CD4-positive, alpha-beta T cell treated with Interleukin-15 for 1 hour (primary cell): ENCODE measurements at regions not wholly inside any gene's neighbourhood (a gene's known extent, or its start where the extent isn't known, plus 50 kb on each side); places are given as distances from the start of the nearest gene placed in this dataset.
"Not testable (repeated sequence)": the region's sequence is repeated elsewhere in the genome, so short reads cannot be mapped to it uniquely, and the experiment has no call there.

Source experiments
- DNase-seq: peaks from one replicate; pipeline ENCODE4 v3.0.0-alpha.2; 2020

DNA sequence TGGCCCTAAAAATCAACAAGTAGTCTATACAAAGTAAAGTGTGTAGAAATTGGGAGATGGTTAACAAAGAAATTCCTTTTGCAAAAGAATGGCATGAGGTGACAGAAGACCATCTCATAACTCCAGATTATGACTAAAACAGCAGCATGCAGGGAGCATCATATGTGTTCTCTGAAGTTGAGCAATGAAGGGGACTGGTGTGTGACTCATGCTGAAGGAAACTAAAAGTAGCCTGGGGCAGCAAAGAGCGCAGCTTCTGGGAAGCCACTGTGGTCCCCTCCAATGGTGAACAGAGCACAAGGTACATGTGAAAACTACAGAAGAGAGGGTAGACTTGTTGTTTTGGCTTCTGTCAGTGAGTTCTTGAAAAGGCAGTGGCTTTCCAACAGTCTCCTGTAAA, 133.4 kb downstream of the MACC1 start:
- no peak for DNase-seq

DNA sequence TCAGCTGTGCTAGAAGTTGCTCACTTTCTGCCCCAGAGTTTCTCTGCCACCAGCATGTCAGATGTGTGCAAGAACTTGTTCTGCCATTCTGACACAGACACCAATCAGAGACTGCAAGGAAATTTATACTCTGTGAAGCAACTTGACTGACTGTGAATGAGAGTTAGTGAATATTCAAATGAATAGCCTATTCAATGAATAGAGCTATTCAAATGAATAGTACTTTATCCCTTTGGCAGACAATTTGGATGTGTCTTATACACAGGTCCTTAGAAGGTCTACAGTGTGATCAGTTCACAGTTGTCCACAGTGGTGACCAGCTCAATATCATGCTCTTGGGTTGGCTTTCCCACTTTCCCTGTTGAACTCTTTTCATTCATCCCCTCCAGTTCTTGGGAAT, 138.1 kb downstream of the MACC1 start:
- no peak for DNase-seq

DNA sequence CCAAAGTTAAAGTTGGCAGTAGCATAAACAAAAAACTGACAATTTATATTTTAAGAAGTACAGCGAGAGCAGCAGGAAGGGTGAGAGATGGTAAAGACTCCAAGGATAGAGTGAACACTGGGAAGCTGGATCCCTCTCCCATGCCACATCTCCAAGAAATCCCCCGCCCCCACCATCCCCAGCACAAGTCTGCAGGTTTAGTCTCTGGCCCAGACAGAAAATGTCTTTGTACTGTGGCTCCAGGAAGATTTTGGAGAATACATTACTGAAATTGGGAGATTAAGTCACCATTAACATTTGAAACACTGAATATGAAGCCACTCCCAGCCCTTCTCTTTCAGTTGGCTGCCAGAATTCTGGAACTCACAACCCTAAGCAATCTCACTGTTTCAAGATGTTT, 140.3 kb downstream of the MACC1 start:
- no peak for DNase-seq

DNA sequence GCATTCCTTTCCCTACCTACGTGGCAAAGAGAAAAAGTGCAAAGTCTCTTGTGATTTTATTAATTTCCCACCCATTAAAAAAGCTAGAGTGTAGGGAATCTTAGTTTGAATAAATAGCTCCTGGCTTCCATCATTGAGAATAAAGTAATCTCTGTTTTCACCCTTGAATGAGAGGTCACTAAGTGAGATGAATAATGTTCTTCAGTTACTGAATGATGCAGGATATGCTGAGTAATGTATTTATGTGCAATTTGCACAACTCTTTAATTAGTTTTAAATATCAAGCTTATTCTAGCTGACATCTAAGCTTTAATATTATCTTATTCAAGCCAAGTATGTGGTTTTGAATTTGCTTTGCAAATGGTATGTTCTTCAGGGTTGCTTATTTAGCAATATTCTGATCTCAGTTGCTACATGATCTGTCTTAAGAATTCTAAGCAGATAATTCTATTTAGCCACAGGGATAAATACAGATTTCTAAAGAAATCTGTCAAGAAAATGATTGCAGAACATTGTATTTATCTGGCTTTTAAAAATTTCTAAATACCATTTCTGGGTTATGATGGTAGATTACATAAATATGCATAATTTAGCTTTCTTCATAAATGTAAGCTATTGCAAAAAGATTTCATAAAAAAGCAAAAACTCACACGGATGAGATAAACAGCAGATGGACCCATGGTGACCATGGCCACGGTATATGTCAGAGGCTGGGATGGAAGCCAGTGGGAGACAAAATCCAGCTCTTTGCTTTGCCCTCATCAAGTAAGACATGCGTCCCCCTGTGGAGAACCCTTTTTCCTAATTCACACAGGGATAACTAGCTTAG, 141.0 kb downstream of the MACC1 start:
- no peak for DNase-seq

DNA sequence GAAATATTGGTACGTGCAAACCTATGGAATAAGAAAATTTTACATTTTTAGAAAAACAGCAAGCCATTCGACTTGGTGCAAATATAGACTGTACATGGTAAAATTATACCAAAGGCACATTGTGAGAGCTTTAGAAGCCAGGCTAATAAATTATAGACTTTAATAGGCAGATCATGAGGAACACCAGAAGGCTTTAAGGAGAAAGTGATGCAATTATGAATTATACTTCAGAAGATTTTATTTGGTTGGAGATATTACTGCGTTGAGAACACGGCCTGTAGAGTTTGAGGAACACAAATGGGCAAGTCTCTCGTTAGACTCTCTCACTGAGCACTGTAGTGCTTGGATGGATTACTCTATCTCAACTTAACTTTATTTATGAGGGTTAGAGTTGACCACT, 141.7 kb downstream of the MACC1 start:
- DNase-seq, result no peak

DNA sequence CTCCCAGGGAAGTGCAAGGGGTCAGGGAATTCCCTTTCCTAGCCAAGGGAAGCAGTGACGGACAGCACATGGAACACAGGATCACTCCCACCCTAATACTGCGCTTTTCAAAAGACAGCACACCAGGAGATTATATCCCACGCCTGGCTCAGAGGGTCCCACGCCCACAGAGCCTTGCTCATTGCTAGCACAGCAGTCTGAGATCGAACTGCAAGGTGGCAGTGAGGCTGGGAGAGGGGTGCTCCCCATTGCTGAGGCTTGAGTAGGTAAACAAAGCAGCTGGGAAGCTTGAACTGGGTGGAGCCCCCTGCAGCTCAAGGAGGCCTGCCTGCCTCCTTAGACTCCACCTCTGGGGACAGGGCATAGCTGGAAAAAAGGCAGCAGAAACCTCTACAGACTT, 149.2 kb downstream of the MACC1 start:
- not testable (repeated sequence) for DNase-seq

DNA sequence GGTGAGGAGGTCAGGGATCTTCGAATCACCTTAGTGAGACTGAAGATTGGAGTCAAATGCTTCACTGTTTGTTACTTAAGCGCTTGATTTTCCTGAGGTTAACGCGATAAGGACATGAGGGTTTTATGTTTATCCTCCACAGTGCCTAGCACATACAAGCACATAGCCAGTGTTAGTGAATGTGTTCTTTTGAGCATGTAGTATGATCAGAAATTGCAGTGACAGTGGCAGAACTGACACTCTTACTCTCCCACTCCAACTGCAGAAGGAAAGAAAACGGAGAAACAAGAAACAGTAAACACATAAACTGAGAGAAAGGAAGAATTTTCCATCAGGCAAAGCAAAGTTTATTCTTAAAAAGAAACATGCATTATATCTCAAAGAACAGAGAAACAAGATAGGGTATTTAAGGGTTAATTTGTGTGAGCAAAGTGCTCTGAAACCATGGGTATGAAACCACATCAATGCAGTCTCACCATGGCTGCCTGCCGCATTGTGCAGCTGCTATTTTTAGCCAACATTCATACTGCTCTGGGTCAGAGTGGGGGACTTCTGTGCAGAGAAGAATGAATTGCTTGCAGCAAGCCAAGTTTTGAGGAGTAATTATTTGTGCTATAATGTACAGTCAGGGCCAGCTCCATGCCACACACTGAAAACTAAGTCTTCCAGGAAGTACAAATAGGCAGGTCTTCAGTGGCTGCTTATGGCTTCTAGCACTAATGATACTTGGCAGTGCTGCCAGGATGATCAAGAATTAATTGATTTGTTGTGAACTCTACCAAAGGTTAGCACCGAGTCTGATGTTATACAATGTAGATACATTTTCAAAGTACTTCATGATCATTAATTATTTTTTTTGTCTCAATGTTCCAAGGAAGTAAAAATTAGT, 152.0 kb downstream of the MACC1 start:
- no peak for DNase-seq

DNA sequence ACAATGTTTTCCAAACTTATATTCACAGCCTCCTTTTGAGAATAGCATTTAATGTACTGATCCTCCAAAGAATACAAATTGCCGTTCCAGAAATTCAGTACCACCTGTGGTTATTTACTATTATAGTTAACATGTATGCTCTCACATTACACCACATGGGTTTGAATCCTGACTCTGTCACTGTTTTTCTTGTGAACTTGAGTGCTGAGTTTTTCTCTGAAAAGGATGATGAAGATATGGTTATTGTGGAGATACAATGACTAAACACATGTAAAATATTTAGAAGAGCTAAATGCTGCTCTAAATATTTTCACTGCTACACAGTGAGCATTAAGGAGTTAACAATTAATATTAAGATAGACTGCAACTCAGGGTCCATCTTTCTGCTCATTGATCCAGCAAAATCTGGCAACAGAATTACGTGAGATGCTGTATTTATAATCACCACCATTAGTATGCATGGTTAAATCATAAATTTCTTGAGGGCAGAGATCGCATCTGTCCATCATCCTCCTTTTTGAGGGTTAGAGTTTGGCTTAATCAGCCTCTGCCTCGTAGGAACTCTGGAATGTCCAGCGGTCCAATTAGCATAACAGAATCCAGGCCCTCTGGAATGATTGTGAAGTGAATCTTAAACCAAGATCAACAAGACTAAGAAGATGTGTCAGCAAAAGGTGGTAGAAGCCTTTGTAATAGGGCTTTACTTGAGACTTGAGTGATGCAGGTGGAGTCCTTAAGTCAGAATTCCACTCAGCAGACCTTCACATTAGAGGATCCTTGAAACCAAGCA, 152.8 kb downstream of the MACC1 start:
- no peak for DNase-seq

DNA sequence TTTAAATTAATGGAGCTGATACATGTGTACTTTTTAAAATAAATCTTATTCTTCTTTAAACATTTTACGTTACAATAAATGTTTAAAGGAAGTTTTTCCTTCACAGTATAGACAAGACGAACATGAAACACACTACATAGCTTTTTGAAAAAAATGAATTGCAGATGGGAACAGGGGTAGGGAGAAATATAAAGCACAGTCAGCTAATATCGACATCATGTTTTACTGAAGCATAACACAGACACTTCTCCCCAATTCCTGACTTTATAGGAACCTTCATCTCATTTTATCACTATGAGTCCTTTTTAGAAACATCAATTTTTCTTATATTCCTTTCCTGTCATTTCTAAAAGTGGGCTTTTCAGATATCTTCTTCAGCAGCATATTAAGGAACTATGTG, 153.5 kb downstream of the MACC1 start:
- no peak for DNase-seq

DNA sequence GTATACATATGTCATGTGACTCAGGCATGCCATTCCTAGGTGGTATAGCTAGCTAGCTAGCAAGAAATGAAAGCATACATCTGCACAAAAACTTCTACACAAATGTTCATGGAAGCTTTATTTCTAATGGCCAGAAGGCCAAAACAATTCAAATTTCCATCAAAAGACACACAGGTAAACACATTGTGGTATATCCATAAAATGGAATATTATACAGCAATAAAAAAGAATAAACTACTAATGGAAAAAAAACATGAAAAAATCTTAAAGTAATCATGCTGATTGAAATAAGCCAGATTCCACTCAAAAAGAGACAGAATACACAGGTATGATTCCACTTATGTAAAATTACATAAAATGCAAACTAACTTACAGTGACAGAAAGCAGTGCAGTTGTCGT, 154.3 kb downstream of the MACC1 start:
- no peak for DNase-seq

DNA sequence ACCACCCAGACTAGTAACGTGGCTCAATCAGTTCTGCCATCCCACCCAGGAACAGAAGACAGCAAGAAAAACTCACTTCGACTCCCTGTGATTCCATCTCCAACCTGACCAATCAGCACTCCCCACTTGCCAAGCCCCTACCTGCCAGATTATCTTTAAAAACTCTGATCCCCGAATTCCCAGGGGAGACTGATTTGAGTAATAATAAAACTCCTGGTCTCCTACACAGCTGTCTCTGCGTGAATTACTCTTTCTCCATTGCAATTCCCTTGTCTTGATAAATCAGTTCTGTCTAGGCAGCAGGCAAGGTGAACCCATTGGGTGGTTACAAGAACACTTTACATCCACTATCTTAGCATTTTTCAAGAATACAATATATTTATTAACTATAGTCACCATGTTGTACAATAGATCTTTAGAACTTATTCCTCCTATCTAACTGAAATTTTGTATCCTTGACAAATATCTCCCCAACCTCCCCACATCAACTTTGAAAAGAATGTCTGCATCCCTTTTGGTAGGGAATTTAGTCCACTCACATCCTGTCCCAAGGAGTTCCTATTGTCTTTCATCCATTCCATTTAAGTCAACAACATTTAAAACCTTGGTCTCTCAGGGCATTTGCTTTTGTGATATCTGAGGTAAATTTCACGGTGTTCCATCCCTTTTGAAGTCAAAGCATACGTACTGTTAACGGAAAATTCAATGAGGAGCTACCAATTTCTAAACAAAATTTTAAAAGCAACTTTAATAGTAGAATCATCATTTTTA, 163.7 kb downstream of the MACC1 start:
- DNase-seq, result no peak

DNA sequence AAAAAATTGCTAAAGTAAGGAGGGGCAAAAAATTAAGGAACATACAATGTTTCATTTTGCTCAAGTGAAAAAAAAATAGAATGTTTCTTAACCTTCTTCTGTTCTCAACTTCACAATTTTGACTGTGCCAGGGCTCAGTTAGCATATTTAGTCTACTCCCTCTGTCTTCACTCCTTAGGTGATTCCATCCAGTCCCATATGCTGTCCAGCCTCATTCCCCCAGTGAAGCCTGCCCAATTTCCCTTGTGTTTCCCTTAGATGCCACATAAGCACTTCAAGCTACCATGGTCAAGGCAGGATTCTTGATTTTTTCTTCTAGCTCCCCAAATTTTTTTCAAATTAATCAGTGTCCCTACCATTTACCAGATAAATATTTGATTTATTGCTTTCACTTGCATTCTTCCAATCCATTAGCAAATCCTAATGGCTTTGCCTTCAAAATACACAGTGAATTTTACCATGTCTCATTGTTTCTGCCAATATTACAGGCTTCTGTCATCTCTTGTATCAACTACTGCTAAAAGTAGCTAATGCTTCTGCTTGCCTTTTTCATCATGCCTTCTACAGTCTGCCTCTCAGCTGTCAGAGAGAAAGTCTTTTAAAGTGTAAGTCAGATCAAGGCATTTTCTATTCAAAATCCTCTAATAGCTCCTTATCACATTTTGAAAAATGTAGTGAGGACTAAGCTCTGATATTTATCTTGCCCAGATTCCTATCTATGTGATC, 166.8 kb downstream of the MACC1 start:
- DNase-seq, result no peak

DNA sequence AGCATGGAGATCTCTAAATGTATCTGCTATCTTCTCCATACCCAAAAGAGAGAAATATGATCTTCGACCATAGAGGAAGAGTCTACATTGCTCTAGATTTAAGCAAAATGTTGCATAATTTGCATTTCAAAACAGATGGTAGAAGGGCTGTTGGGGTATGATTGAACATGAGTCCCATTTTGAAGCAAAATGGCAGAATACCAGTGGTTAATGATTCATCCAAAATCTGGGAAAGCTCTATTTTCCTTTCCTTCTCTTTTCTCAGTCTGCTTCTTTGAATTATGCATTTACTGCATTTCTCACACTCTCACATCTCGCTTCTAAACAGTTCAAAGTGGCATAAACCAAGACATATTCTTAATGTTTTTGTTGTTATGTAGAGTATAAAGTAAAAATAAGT, 178.5 kb downstream of the MACC1 start:
- no peak for DNase-seq

DNA sequence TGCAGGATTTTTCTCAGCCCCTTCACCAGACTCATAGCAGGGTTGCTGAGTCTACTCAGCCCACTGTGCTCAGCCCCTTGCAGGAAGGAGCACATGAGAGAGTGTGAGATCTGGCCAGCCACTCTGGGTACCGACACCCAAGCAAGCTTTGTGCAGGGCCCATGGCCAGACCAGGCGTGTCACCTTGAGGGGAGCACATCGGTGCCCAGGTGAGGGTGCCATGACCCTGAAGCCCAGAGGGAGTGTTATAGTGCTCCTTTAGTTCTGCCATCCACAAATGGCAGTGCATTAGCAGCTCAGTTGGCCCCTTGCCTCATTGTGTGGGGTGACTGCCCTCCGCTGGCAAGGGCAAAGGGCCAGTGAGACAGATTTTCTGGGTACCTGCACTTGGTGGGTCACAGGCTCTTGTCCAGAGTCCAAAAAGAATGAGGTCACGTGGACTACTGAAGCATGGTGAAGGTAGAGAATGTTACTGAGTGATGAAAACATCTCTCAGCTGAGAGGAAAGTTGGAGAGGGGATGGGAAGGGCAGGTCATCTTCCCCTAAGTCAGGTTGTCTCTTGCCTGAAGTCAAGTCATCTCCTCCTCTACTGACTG, 181.8 kb downstream of the MACC1 start:
- DNase-seq, result no peak

DNA sequence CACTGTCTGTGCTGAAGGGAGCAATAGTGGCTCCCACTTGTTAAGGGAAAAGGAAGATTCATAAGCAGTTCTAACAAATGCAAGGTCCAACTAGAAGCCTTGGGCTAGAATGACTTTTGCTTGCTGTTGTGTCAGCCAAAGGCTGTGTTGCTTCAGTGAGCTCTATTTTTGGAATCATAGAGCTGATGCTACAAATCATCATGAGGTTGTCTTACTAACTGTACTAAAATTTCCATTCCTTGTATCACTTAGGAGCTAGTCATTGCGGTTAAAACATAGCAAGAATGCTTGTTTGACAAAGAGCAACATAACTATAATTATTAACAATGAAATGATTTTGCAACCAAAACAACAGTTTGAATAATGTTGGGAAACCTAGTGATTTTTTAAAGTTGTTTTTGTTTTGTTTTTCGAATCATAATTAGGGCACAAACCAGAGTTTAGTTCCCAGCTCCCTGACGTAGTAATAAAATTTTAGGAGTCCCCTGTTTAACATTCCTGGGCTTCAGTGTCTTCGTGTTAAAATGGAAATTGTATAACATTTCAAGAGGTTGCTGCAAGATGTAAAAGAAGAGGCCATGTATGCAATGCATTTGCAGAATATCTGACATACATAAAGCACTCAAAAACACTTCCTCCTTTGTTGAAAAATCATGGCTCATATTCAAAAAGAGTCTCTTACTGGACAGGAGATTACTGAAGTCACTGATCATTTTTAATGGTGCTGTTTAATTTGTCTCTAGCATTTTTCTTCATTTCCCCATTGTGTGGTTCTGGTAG, 183.4 kb downstream of the MACC1 start:
- DNase-seq, result no peak

DNA sequence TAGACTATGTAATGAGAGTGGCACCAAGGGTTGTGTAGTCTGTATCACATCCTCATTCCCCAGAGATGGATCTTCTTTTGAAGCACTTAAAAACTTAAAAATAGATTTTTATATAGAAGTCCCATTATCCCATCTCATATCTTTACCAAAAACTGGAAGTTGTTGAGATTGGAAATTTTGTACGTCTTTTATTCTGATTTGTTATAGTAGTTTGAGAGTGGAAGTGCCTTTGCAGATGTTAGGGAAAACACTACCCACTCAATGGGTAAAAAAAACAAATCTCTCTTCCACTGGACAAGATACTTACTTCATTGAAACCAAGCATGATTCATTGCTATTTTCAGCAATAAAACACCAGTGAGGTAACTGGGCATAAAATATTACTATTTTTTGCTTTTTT, 184.4 kb downstream of the MACC1 start:
- DNase-seq, result no peak

DNA sequence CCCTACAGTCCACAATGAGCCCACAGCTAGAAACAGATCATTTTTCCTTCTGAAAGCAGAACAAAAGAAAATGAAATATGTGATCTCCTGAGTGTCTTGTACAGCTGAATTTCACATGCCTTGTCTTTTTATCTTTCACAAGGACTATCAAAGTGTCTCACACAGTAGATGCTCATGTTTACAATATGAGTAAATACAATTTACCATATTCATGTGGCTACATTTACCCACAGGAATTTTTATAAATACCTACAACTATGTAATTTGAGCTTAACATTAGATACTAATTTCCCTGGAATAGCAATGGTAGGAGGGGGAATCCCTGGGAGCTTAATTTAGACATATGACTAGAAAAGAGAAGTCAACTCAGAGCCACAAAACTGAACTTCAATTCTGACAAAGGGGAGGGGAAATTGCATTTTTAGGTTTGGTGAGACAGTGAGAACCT, 186.2 kb downstream of the MACC1 start:
- no peak for DNase-seq

DNA sequence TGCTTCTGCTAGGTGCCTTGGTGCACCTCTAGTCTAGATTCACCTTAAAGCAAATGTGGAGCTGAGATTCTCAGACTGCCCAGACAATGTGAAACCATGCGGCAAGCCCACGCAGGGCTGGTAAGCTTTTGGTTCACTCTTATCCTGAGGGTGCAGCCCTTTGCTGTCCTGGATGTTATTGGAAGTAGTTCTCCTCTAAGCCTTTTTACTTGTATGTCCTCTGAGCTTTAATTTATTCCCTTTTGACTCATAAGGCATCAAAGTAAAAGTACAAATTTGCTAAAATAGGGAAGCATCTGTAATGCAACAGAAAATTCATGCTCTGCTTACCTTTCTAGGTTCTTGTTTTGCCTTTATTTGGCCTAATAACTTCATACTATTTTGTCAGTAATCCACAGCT, 186.8 kb downstream of the MACC1 start:
- no peak for DNase-seq

DNA sequence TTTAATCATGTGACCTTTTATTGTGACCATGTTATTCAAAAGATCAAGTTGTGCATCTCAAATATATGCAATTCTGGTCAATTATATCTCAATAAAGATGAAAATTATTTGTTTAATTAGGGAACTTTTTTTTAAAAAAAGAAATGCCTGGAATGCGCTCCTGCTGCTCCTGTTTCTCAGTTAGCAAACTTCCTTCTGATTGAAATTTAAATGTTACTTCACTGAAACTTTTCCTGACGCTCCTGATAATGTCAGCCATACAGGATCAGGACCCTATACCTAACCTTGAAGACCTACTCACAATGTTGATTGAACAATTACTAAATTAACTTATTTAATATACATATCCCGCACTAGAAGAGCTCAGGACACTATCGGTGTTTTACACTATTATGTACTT, 190.4 kb downstream of the MACC1 start:
- no peak for DNase-seq

DNA sequence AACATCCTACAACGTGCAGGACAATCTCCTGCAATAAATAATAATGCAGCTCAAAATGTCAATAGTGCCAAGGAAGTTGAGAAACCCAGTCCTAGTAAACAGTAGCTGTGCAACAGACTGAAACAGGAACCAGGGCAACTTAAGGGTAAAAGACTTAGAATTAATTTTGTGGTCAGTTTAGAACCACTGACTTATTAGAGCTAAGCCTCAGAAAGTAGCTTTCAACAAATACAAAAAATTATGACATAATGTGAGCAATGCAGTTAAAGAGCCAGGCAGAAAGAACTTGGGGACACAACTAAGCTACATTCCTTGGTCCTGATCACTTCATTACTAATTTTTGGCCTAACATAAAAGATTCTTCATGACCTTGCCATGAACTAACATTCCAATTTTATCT, 195.4 kb downstream of the MACC1 start:
- no peak for DNase-seq

DNA sequence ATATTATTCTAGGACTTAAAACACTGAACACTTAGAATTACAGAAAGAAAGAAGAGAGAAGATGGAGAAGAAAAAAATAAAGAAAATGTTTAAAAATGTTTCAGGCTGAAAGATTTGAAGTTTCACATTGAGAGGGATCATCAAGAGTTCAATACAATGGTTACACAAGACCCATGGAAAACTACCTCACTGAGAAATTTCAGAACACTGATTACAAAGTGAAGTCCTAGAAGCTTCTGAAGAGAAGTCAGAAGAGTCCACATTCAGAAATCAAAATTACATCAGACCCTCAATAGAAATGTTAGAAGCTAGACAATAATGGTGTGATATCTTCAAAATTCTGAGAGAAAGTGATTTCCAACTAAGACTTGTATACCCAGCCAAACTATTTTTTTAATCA, 196.1 kb downstream of the MACC1 start:
- no peak for DNase-seq
